SU-DHL-6 (cell line): ENCODE measurements at regions not wholly inside any gene's neighbourhood (a gene's known extent, or its start where the extent isn't known, plus 50 kb on each side); places are given as distances from the start of the nearest gene placed in this dataset.

Experiments
- EZH2phosphoT487 ChIP-seq: fragments of 200-600 bp; sonication (generic), shearing (Covaris generic); conservative IDR thresholded peaks from 2 replicates; pipeline ENCODE4 v1.6.1; 2018; ENCODE audit warnings: mild to moderate bottlenecking, antibody characterized with exemption, low read length, moderate library complexity, mixed read lengths
- TF ChIP-seq, protein P1 (sequence below): fragments of 200-600 bp; sonication (generic); IDR thresholded peaks from one replicate; pipeline ENCODE4 v1.5.1; 2017; ENCODE audit warnings: antibody characterized with exemption, mild to moderate bottlenecking, low read length, moderate library complexity; ENCODE audit not compliant: insufficient read depth, poor library complexity, severe bottlenecking

DNA sequence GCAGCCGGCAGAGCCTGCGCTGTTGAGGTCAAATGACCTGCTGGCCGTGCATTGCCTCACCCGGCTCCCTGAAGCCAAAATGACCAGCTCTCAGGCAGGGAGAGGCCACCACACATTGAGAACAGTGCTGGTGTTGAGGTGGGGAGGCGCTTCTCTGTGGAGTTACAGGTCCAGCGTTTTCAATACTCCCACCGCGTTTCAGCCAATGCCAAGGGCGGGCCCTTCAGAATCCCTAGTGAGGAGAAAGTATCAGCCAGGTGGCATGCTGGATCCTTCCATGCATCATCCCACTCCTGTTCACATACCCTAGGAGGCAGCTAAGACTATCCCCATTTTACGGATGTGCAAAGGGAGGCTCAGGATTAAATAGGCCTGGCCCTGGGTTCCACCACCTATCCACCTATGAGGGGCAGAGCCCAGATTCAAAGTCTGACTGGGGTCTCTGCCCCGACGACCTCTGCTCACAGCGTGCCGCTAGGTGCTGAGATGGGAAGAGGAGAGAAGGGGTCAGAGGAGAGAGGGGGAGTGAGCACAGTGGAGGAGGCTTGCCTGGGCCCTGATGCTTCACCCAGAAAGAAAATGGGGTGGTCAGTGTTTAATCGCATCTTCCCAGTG is 137.6 kb upstream of the ID2 start:
- TF ChIP-seq EZH2phosphoT487, result no peak
- TF ChIP-seq, protein P1, sequence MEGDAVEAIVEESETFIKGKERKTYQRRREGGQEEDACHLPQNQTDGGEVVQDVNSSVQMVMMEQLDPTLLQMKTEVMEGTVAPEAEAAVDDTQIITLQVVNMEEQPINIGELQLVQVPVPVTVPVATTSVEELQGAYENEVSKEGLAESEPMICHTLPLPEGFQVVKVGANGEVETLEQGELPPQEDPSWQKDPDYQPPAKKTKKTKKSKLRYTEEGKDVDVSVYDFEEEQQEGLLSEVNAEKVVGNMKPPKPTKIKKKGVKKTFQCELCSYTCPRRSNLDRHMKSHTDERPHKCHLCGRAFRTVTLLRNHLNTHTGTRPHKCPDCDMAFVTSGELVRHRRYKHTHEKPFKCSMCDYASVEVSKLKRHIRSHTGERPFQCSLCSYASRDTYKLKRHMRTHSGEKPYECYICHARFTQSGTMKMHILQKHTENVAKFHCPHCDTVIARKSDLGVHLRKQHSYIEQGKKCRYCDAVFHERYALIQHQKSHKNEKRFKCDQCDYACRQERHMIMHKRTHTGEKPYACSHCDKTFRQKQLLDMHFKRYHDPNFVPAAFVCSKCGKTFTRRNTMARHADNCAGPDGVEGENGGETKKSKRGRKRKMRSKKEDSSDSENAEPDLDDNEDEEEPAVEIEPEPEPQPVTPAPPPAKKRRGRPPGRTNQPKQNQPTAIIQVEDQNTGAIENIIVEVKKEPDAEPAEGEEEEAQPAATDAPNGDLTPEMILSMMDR, result no peak
